HG03159 (cell line): ENCODE measurements at regions not wholly inside any gene's neighbourhood (a gene's known extent, or its start where the extent isn't known, plus 50 kb on each side); places are given as distances from the start of the nearest gene placed in this dataset.
"Not testable (repeated sequence)": the region's sequence is repeated elsewhere in the genome, so short reads cannot be mapped to it uniquely, and the experiment has no call there.

Experiments used
- ATAC-seq: cut with Tn5 transposase; IDR thresholded peaks from one replicate; pipeline ENCODE4 v1.9.1; 2021; ENCODE audit warnings: mild to moderate bottlenecking, moderate library complexity; ENCODE audit not compliant: unreplicated experiment

GRCh38 chr1:213324859-213325258 lies 273.8 kb downstream of the RPS6KC1 start:
- ATAC-seq: no peak

- ATAC-seq: no peak
Observed at GRCh38 chr1:213325482-213325881, 274.4 kb downstream of the RPS6KC1 start.

- no peak for ATAC-seq
Observed at GRCh38 chr1:213326281-213327016, 275.4 kb downstream of the RPS6KC1 start.

GRCh38 chr1:213327017-213327667 lies 276.1 kb downstream of the RPS6KC1 start:
- ATAC-seq: no peak

- ATAC-seq: no peak
Observed at GRCh38 chr1:213329406-213330008, 278.5 kb downstream of the RPS6KC1 start.

- no peak for ATAC-seq
Observed at GRCh38 chr1:213330281-213330680, 279.2 kb downstream of the RPS6KC1 start.

GRCh38 chr1:213331631-213332175 lies 280.7 kb downstream of the RPS6KC1 start:
- ATAC-seq: no peak

GRCh38 chr1:213332491-213332890 lies 281.4 kb downstream of the RPS6KC1 start:
- no peak for ATAC-seq

GRCh38 chr1:213333121-213333520 lies 282.1 kb downstream of the RPS6KC1 start:
- no peak for ATAC-seq

GRCh38 chr1:213335084-213335483 lies 284.0 kb downstream of the RPS6KC1 start:
- ATAC-seq: no peak

- no peak for ATAC-seq
Observed at GRCh38 chr1:213337025-213337678, 286.1 kb downstream of the RPS6KC1 start.

GRCh38 chr1:213340593-213340992 lies 289.6 kb downstream of the RPS6KC1 start:
- no peak for ATAC-seq

- no peak for ATAC-seq
Observed at GRCh38 chr1:213345621-213346020, 294.6 kb downstream of the RPS6KC1 start.

GRCh38 chr1:213357403-213357802 lies 306.4 kb downstream of the RPS6KC1 start:
- no peak for ATAC-seq

- ATAC-seq: not testable (repeated sequence)
Observed at GRCh38 chr1:213358368-213358767, 307.3 kb downstream of the RPS6KC1 start.

- no peak for ATAC-seq
Observed at GRCh38 chr1:213362598-213362997, 311.6 kb downstream of the RPS6KC1 start.

- no peak for ATAC-seq
Observed at GRCh38 chr1:213366141-213366831, 315.2 kb downstream of the RPS6KC1 start.

GRCh38 chr1:213369465-213369864 lies 318.4 kb downstream of the RPS6KC1 start:
- ATAC-seq: no peak

- no peak for ATAC-seq
Observed at GRCh38 chr1:213370523-213370922, 319.5 kb downstream of the RPS6KC1 start.

GRCh38 chr1:213371525-213371846 lies 320.4 kb downstream of the RPS6KC1 start:
- no peak for ATAC-seq
